ENCODE measurements at regions not wholly inside any gene's neighbourhood (a gene's known extent, or its start where the extent isn't known, plus 50 kb on each side); places are given as distances from the start of the nearest gene placed in this dataset.

GRCh38 chr3:6155650-6156338, 705.1 kb upstream of the GRM7 start:
- intact Hi-C loops (cut with micrococcal nuclease), result no loop called here

- intact Hi-C loops (cut with micrococcal nuclease), result no loop called here
Observed at GRCh38 chr3:6165951-6166350, 695.0 kb upstream of the GRM7 start.

GRCh38 chr3:6168256-6168655, 692.7 kb upstream of the GRM7 start:
- intact Hi-C loops (cut with micrococcal nuclease), result no loop called here

GRCh38 chr3:6172871-6173642, 687.9 kb upstream of the GRM7 start:
- intact Hi-C loops (cut with micrococcal nuclease), result no loop called here

- intact Hi-C loops (cut with micrococcal nuclease), result no loop called here
Observed at GRCh38 chr3:6177417-6177816, 683.5 kb upstream of the GRM7 start.

GRCh38 chr3:6179761-6180160, 681.2 kb upstream of the GRM7 start:
- intact Hi-C loops (cut with micrococcal nuclease), result no loop called here

GRCh38 chr3:6180171-6180570, 680.7 kb upstream of the GRM7 start:
- intact Hi-C loops (cut with micrococcal nuclease), result no loop called here

GRCh38 chr3:6182476-6182875, 678.4 kb upstream of the GRM7 start:
- intact Hi-C loops (cut with micrococcal nuclease), result no loop called here

- intact Hi-C loops (cut with micrococcal nuclease), result no loop called here
Observed at GRCh38 chr3:6182909-6183308, 678.0 kb upstream of the GRM7 start.

- intact Hi-C loops (cut with micrococcal nuclease), result no loop called here
Observed at GRCh38 chr3:6189384-6189783, 671.5 kb upstream of the GRM7 start.

GRCh38 chr3:6204891-6205290, 656.0 kb upstream of the GRM7 start:
- intact Hi-C loops (cut with micrococcal nuclease), result no loop called here

- intact Hi-C loops (cut with micrococcal nuclease), result no loop called here
Observed at GRCh38 chr3:6216135-6217026, 644.5 kb upstream of the GRM7 start.

GRCh38 chr3:6220447-6220846, 640.5 kb upstream of the GRM7 start:
- intact Hi-C loops (cut with micrococcal nuclease), result no loop called here

- intact Hi-C loops (cut with micrococcal nuclease), result no loop called here
Observed at GRCh38 chr3:6222069-6222468, 638.8 kb upstream of the GRM7 start.

- intact Hi-C loops (cut with micrococcal nuclease), result no loop called here
Observed at GRCh38 chr3:6223572-6223971, 637.3 kb upstream of the GRM7 start.

GRCh38 chr3:6228958-6229683, 631.8 kb upstream of the GRM7 start:
- intact Hi-C loops (cut with micrococcal nuclease), result no loop called here

GRCh38 chr3:6229778-6230410, 631.0 kb upstream of the GRM7 start:
- intact Hi-C loops (cut with micrococcal nuclease), result no loop called here

GRCh38 chr3:6242104-6242503, 618.8 kb upstream of the GRM7 start:
- intact Hi-C loops (cut with micrococcal nuclease), result no loop called here

GRCh38 chr3:6248528-6248927, 612.4 kb upstream of the GRM7 start:
- intact Hi-C loops (cut with micrococcal nuclease), result no loop called here

- intact Hi-C loops (cut with micrococcal nuclease), result no loop called here
Observed at GRCh38 chr3:6249679-6250078, 611.2 kb upstream of the GRM7 start.

GRCh38 chr3:6250167-6250566, 610.7 kb upstream of the GRM7 start:
- intact Hi-C loops (cut with micrococcal nuclease), result no loop called here
